ENCODE measurements at regions not wholly inside any gene's neighbourhood (a gene's known extent, or its start where the extent isn't known, plus 50 kb on each side); places are given as distances from the start of the nearest gene placed in this dataset.

GRCh38 chr14:71441126-71441525 is 491.1 kb upstream of the RGS6 start:
- TF ChIP-seq CTCF (IDR thresholded peaks at IDR 0.05; ENCODE audit: insufficient read depth, low read length) = no peak
- no peak for TF ChIP-seq SPI1 (IDR thresholded peaks at IDR 0.05; ENCODE audit: borderline replicate concordance, low read depth)
- TF ChIP-seq POLR2AphosphoS5 (IDR thresholded peaks at IDR 0.05; ENCODE audit: low read depth) = no peak
- no peak for TF ChIP-seq REST (IDR thresholded peaks at IDR 0.05; ENCODE audit: insufficient replicate concordance, low read depth)
